Retinal pigment epithelial cell (primary cell): ENCODE measurements at regions not wholly inside any gene's neighbourhood (a gene's known extent, or its start where the extent isn't known, plus 50 kb on each side); places are given as distances from the start of the nearest gene placed in this dataset.

Experiments used
- DNase-seq: peaks from one replicate; pipeline ENCODE4 v3.0.0-alpha.2; 2010; ENCODE audit warnings: low read depth
- H3K4me3 ChIP-seq: 2 replicates; pipeline ENCODE4 v1.5.1; 2011; ENCODE audit warnings: mild to moderate bottlenecking, low read length, control low read depth, moderate library complexity
- CTCF ChIP-seq: conservative IDR thresholded peaks from 2 replicates; pipeline ENCODE4 v1.5.1; 2011; ENCODE audit warnings: low read depth, low read length, control low read depth, inconsistent platforms

GRCh38 chr16:50879873-50880695 lies 138.2 kb downstream of the CYLD start:
- DNase-seq, result no peak
- no peak overlapping the region for H3K4me3 ChIP-seq
- no peak for TF ChIP-seq CTCF

GRCh38 chr16:50878966-50879615 lies 137.2 kb downstream of the CYLD start:
- no peak overlapping the region for H3K4me3 ChIP-seq
- no peak for DNase-seq
- TF ChIP-seq CTCF, result no peak

- DNase-seq, result no peak
- H3K4me3 ChIP-seq, result no peak overlapping the region
- no peak for TF ChIP-seq CTCF
Observed at GRCh38 chr16:50878536-50878935, 136.7 kb downstream of the CYLD start.

GRCh38 chr16:50876263-50876662 lies 134.4 kb downstream of the CYLD start:
- no peak for TF ChIP-seq CTCF
- no peak overlapping the region for H3K4me3 ChIP-seq
- DNase-seq, result no peak

- DNase-seq, result no peak
- H3K4me3 ChIP-seq, result no peak overlapping the region
- no peak for TF ChIP-seq CTCF
Observed at GRCh38 chr16:50868577-50868976, 126.7 kb downstream of the CYLD start.

- DNase-seq, result no peak
- no peak for TF ChIP-seq CTCF
- no peak overlapping the region for H3K4me3 ChIP-seq
Observed at GRCh38 chr16:50866806-50867205, 124.9 kb downstream of the CYLD start.

GRCh38 chr16:50864386-50864785 lies 122.5 kb downstream of the CYLD start:
- H3K4me3 ChIP-seq, result no peak overlapping the region
- no peak for TF ChIP-seq CTCF
- no peak for DNase-seq
